ENCODE measurements at regions not wholly inside any gene's neighbourhood (a gene's known extent, or its start where the extent isn't known, plus 50 kb on each side); places are given as distances from the start of the nearest gene placed in this dataset.

DNA sequence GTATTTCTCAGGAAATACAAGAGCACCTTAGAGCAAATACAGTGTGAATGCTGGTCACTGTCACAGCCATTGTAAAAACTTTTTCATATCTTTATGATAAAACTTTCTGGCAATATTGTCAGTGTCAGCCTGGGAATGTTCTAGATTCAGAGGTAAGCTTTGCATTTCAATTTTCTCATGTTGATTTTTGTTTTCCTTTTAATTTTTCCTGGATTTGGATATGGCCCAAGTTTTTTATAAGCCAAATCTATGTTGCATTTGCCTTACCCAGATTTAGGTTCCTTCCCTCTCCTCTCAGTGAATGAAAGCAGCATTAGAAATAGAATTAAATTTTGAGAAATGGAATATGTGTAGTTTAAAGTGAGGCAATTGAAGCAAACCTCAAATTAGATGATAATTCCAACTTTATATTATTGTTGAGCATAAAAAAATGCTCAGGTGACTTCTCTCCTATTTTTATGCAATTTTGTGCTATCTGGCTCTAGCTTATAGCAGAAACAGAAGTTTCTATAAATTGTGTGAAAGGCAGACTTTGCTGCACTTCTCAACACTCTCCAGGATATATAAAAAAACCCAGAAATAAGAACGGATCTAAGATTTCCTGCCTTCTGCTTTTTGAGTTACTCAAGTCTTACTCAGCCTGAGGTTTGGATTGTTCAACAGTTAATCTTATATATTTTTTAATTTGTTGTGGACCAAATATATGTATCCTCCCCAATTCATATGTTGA lies 368.2 kb upstream of the PRICKLE1 start:
- TF ChIP-seq EGR1 (IDR thresholded peaks at IDR 0.05; ENCODE audit: low read depth in 2 of 2) (no peak), JUND (IDR thresholded peaks at IDR 0.05) (no peak), RXRA (IDR thresholded peaks at IDR 0.05) (no peak), SP1 (IDR thresholded peaks at IDR 0.05) (no peak), YY1 (IDR thresholded peaks at IDR 0.05) (no peak), TAF1 (conservative IDR thresholded peaks at IDR 0.05) (no peak), RAD21 (IDR thresholded peaks at IDR 0.05) (no peak), HNF4G (IDR thresholded peaks at IDR 0.05) (no peak), NR2F2 (IDR thresholded peaks at IDR 0.05) (no peak)
- TF ChIP-seq, protein P1, sequence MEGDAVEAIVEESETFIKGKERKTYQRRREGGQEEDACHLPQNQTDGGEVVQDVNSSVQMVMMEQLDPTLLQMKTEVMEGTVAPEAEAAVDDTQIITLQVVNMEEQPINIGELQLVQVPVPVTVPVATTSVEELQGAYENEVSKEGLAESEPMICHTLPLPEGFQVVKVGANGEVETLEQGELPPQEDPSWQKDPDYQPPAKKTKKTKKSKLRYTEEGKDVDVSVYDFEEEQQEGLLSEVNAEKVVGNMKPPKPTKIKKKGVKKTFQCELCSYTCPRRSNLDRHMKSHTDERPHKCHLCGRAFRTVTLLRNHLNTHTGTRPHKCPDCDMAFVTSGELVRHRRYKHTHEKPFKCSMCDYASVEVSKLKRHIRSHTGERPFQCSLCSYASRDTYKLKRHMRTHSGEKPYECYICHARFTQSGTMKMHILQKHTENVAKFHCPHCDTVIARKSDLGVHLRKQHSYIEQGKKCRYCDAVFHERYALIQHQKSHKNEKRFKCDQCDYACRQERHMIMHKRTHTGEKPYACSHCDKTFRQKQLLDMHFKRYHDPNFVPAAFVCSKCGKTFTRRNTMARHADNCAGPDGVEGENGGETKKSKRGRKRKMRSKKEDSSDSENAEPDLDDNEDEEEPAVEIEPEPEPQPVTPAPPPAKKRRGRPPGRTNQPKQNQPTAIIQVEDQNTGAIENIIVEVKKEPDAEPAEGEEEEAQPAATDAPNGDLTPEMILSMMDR (IDR thresholded peaks at IDR 0.05; ENCODE audit: low read depth, low read length, missing input control) = no peak
- TF ChIP-seq, protein P2, sequence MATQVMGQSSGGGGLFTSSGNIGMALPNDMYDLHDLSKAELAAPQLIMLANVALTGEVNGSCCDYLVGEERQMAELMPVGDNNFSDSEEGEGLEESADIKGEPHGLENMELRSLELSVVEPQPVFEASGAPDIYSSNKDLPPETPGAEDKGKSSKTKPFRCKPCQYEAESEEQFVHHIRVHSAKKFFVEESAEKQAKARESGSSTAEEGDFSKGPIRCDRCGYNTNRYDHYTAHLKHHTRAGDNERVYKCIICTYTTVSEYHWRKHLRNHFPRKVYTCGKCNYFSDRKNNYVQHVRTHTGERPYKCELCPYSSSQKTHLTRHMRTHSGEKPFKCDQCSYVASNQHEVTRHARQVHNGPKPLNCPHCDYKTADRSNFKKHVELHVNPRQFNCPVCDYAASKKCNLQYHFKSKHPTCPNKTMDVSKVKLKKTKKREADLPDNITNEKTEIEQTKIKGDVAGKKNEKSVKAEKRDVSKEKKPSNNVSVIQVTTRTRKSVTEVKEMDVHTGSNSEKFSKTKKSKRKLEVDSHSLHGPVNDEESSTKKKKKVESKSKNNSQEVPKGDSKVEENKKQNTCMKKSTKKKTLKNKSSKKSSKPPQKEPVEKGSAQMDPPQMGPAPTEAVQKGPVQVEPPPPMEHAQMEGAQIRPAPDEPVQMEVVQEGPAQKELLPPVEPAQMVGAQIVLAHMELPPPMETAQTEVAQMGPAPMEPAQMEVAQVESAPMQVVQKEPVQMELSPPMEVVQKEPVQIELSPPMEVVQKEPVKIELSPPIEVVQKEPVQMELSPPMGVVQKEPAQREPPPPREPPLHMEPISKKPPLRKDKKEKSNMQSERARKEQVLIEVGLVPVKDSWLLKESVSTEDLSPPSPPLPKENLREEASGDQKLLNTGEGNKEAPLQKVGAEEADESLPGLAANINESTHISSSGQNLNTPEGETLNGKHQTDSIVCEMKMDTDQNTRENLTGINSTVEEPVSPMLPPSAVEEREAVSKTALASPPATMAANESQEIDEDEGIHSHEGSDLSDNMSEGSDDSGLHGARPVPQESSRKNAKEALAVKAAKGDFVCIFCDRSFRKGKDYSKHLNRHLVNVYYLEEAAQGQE (IDR thresholded peaks at IDR 0.05) = no peak
- TF ChIP-seq, protein P3, sequence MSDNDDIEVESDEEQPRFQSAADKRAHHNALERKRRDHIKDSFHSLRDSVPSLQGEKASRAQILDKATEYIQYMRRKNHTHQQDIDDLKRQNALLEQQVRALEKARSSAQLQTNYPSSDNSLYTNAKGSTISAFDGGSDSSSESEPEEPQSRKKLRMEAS (IDR thresholded peaks at IDR 0.05) = no peak
- TF ChIP-seq, protein P4, sequence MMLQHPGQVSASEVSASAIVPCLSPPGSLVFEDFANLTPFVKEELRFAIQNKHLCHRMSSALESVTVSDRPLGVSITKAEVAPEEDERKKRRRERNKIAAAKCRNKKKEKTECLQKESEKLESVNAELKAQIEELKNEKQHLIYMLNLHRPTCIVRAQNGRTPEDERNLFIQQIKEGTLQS (IDR thresholded peaks at IDR 0.05) = no peak

Measured in liver (tissue), 3 donors.